ENCODE measurements at regions not wholly inside any gene's neighbourhood (a gene's known extent, or its start where the extent isn't known, plus 50 kb on each side); places are given as distances from the start of the nearest gene placed in this dataset.

GRCh38 chr12:77406219-77406905 is 341.0 kb upstream of the E2F7 start:
- no peak for TF ChIP-seq CTCF (IDR thresholded peaks at IDR 0.05)
- no peak for TF ChIP-seq POLR2AphosphoS5 (IDR thresholded peaks at IDR 0.05; ENCODE audit: low read depth, low read length)
- TF ChIP-seq TCF7L2 (IDR thresholded peaks at IDR 0.05; ENCODE audit: low read depth, low read length): no peak
- TF ChIP-seq SIN3A (IDR thresholded peaks at IDR 0.05; ENCODE audit: borderline replicate concordance, insufficient read depth, low read depth, low read length): no peak

All from Panc1 (cell line).